ENCODE measurements at regions not wholly inside any gene's neighbourhood (a gene's known extent, or its start where the extent isn't known, plus 50 kb on each side); places are given as distances from the start of the nearest gene placed in this dataset.

DNA sequence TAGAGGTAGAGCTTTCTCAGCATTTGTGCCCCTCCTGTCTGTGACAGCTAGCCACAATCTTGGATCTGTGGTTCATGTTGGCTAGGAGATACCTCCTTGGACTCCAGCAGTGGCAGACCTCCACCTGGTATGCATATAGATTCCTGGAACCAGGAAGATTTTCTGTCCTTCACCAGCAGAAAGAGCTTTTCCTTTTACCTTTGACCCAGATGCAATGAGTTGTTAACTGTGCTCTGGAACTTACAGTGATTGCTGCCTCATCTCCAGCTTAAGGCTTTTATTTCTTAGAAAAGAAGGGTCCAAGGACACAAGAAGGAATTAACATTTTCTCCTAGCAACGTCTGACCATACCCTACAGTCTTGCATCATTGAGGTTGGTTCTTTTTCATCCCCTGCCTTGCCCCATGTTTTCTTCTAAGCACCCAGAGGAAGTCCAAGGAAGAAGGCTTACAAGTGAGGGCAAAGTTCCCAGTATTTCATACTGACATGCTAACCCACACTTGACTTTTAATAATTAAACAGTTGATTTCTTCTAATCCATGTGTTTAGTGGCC lies 217.1 kb upstream of the ARHGAP24 start:
- H3K4me3 ChIP-seq (ENCODE audit: low read depth, low read length, poor library complexity, severe bottlenecking), result no peak overlapping the region
- no peaks in the 10 kb centered on the region for H3F3A ChIP-seq (ENCODE audit: insufficient read depth, low read length)
- no peaks in the 10 kb centered on the region for H4K20me1 ChIP-seq (ENCODE audit: insufficient read depth, low read length)
- TF ChIP-seq EZH2 (IDR thresholded peaks at IDR 0.05; ENCODE audit: borderline replicate concordance, low read length), result no peak
- TF ChIP-seq, protein P1, sequence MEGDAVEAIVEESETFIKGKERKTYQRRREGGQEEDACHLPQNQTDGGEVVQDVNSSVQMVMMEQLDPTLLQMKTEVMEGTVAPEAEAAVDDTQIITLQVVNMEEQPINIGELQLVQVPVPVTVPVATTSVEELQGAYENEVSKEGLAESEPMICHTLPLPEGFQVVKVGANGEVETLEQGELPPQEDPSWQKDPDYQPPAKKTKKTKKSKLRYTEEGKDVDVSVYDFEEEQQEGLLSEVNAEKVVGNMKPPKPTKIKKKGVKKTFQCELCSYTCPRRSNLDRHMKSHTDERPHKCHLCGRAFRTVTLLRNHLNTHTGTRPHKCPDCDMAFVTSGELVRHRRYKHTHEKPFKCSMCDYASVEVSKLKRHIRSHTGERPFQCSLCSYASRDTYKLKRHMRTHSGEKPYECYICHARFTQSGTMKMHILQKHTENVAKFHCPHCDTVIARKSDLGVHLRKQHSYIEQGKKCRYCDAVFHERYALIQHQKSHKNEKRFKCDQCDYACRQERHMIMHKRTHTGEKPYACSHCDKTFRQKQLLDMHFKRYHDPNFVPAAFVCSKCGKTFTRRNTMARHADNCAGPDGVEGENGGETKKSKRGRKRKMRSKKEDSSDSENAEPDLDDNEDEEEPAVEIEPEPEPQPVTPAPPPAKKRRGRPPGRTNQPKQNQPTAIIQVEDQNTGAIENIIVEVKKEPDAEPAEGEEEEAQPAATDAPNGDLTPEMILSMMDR (IDR thresholded peaks at IDR 0.05; ENCODE audit: low read length), result no peak
- H3K27ac ChIP-seq (ENCODE audit: low read depth, low read length, poor library complexity, severe bottlenecking), result no peak overlapping the region
- H2AFZ ChIP-seq (ENCODE audit: low read length), result no peak overlapping the region
- H3K9ac ChIP-seq (ENCODE audit: low read length), result no peak overlapping the region
- H3K4me2 ChIP-seq (ENCODE audit: low read length), result no peak overlapping the region
- H3K9me3 ChIP-seq (ENCODE audit: low read length), result peaks cover 9% of the 10 kb centered on the region; the same call in 1 of the 2 replicates
- H3K27me3 ChIP-seq (ENCODE audit: insufficient read depth, low read length), result no peaks in the 10 kb centered on the region
- no peaks in the 10 kb centered on the region for H3K9me2 ChIP-seq (ENCODE audit: low read depth, low read length)
- H3K36me3 ChIP-seq (ENCODE audit: insufficient read depth, low read length), result no peaks in the 10 kb centered on the region
- peaks cover 13% of the 10 kb centered on the region for H3K4me1 ChIP-seq (ENCODE audit: insufficient read depth, low read length, severe bottlenecking)
- no peaks in the 10 kb centered on the region for H3K79me2 ChIP-seq (ENCODE audit: insufficient read depth, low read length)

DNA sequence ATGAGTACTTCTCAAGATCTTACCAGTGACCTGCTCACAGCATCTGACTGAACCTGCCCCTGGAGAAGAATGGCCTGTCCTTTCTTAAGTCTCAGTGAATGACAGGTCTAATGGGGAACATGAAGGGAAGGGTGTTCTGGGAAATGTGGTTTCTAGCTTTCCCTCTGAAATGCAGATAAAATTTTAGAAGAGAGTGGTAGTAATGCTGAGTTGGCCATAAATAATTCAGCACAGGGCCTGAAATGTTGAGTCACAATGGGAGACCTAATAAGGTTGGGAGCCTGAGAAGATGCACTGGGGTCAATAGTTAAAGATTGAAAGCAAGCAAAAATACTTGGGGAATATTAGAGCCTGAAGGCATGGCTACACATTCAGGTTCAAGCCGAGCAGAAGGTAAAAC lies 214.9 kb upstream of the ARHGAP24 start:
- Histone ChIP-seq H3K27ac (ENCODE audit: low read depth, low read length, poor library complexity, severe bottlenecking) (no peak overlapping the region), H3K9me2 (ENCODE audit: low read depth, low read length) (no peaks in the 10 kb centered on the region), H4K20me1 (ENCODE audit: insufficient read depth, low read length) (no peaks in the 10 kb centered on the region), H3K27me3 (ENCODE audit: insufficient read depth, low read length) (no peaks in the 10 kb centered on the region), H3F3A (ENCODE audit: insufficient read depth, low read length) (no peaks in the 10 kb centered on the region), H3K36me3 (ENCODE audit: insufficient read depth, low read length) (no peaks in the 10 kb centered on the region), H3K4me1 (ENCODE audit: insufficient read depth, low read length, severe bottlenecking) (peaks cover 13% of the 10 kb centered on the region), H3K9me3 (ENCODE audit: low read length) (no peaks in the 10 kb centered on the region), H3K4me3 (ENCODE audit: low read depth, low read length, poor library complexity, severe bottlenecking) (no peak overlapping the region), H2AFZ (ENCODE audit: low read length) (no peak overlapping the region), H3K79me2 (ENCODE audit: insufficient read depth, low read length) (no peaks in the 10 kb centered on the region), H3K4me2 (ENCODE audit: low read length) (no peak overlapping the region), H3K9ac (ENCODE audit: low read length) (no peak overlapping the region)
- TF ChIP-seq, protein P1 (IDR thresholded peaks at IDR 0.05; ENCODE audit: low read length), result no peak
- no peak for TF ChIP-seq EZH2 (IDR thresholded peaks at IDR 0.05; ENCODE audit: borderline replicate concordance, low read length)

DNA sequence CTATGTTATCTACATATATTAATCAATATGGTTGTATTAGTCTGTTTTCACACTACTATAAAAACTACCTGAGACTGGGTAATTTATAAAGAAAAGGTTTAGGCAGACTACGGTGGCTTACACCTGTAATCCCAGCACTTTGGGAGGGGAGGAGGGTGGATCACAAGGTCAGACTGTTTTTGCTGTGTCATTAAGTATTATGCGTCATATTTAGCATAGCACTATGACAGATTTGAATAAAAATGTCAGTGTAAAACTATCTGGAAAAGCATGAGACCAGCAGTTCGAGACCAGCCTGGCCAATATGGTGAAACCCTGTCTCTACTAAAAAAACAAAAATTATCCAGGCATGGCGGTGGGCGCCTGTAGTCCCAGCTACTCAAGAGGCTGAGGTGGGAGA lies 209.7 kb upstream of the ARHGAP24 start:
- TF ChIP-seq, protein P1 (IDR thresholded peaks at IDR 0.05; ENCODE audit: low read length), result no peak
- TF ChIP-seq EZH2 (IDR thresholded peaks at IDR 0.05; ENCODE audit: borderline replicate concordance, low read length), result no peak

More for the DNA sequence above, 209.7 kb upstream of the ARHGAP24 start:
- no peaks in the 10 kb centered on the region for H3K9me2 ChIP-seq (ENCODE audit: low read depth, low read length)
- H4K20me1 ChIP-seq (ENCODE audit: insufficient read depth, low read length), result no peaks in the 10 kb centered on the region
- H3K9me3 ChIP-seq (ENCODE audit: low read length), result no peaks in the 10 kb centered on the region
- H3K9ac ChIP-seq (ENCODE audit: low read length), result no peak overlapping the region
- H3F3A ChIP-seq (ENCODE audit: insufficient read depth, low read length), result no peaks in the 10 kb centered on the region
- no peaks in the 10 kb centered on the region for H3K79me2 ChIP-seq (ENCODE audit: insufficient read depth, low read length)
- no peak overlapping the region for H3K4me3 ChIP-seq (ENCODE audit: low read depth, low read length, poor library complexity, severe bottlenecking)
- no peak overlapping the region for H2AFZ ChIP-seq (ENCODE audit: low read length)
- no peaks in the 10 kb centered on the region for H3K27me3 ChIP-seq (ENCODE audit: insufficient read depth, low read length)
- no peak overlapping the region for H3K27ac ChIP-seq (ENCODE audit: low read depth, low read length, poor library complexity, severe bottlenecking)
- no peak overlapping the region for H3K4me2 ChIP-seq (ENCODE audit: low read length)
- no peaks in the 10 kb centered on the region for H3K4me1 ChIP-seq (ENCODE audit: insufficient read depth, low read length, severe bottlenecking)
- H3K36me3 ChIP-seq (ENCODE audit: insufficient read depth, low read length), result no peaks in the 10 kb centered on the region
